Endothelial cell of umbilical vein (primary cell): ENCODE measurements at regions not wholly inside any gene's neighbourhood (a gene's known extent, or its start where the extent isn't known, plus 50 kb on each side); places are given as distances from the start of the nearest gene placed in this dataset.

ENCODE experiments used
- BruUV-seq: library from RNA; stranded (reverse); fragments of 400-500 nt; replicated peaks from 2 replicates; lab custom pipeline; 2021; lab: Mats Ljungman, UMichigan
- CTCF ChIA-PET: fragments of 300-600, 350-600 bp; sonication (Branson Sonifier 250); formaldehyde crosslinking; loops from one replicate; lab custom pipeline; 2021; ENCODE audit warnings: antibody characterized with exemption, inconsistent platforms; lab: Charles Lee
- POLR2A ChIA-PET: fragments of 300-600, 350-600 bp; sonication (Branson Sonifier 250); formaldehyde crosslinking; loops from one replicate; lab custom pipeline; 2021; ENCODE audit warnings: antibody characterized with exemption, inconsistent platforms; lab: Charles Lee
- DNase-seq: peaks from one replicate; pipeline ENCODE4 v3.0.0-alpha.2; 2011; ENCODE audit warnings: low read depth, low spot score
- FAIRE-seq: peaks from 2 replicates; lab custom pipeline; 2011; peaks lifted over from hg19 to GRCh38; lab: Jason Lieb, UNC
- H2AFZ ChIP-seq: 2 replicates; pipeline ENCODE4 v1.6.0; 2012; ENCODE audit warnings: low read depth, low read length, control low read depth, inconsistent platforms
- H3K27ac ChIP-seq: 2 replicates; pipeline ENCODE4 v1.5.1; 2011; ENCODE audit warnings: low read depth, mild to moderate bottlenecking, control low read depth, low read length, moderate library complexity; ENCODE audit not compliant: insufficient read depth
- H3K27me3 ChIP-seq, 2 experiments: 2 replicates each; pipeline versions ENCODE4 v1.6.0 to v1.6.1; 2011; ENCODE audit warnings: low read length in 2 of 2, mixed read lengths in 1 of 2; ENCODE audit not compliant: control insufficient read depth in 2 of 2, insufficient read depth in 2 of 2
- H3K36me3 ChIP-seq, 2 experiments: 2 replicates in 1 of 2; 3 replicates in 1 of 2; pipeline ENCODE4 v1.5.1; 2011; ENCODE audit warnings: low read length in 2 of 2, mild to moderate bottlenecking in 1 of 2, moderate library complexity in 1 of 2; ENCODE audit not compliant: control insufficient read depth in 2 of 2, insufficient read depth in 2 of 2; ENCODE audit errors: extremely low read depth in 1 of 2
- H3K4me1 ChIP-seq: 3 replicates; pipeline ENCODE4 v1.5.1; 2011; ENCODE audit warnings: mild to moderate bottlenecking, low read length; ENCODE audit not compliant: control insufficient read depth, insufficient read depth; ENCODE audit errors: extremely low read depth
- H3K4me2 ChIP-seq: 2 replicates; pipeline ENCODE4 v1.6.1; 2011; ENCODE audit warnings: low read length, control low read depth, mixed read lengths; ENCODE audit not compliant: insufficient read depth
- H3K4me3 ChIP-seq, 3 experiments: fragments of 200-600 bp in 1 of 3; sonication (generic), shearing (Covaris generic) in 1 of 3; replicated peaks in 1 of 3; 2 replicates each; pipeline ENCODE4 v1.5.1; 2011 to 2016; ENCODE audit warnings: control low read depth in 3 of 3, low read length in 3 of 3, mild to moderate bottlenecking in 2 of 3, inconsistent platforms in 1 of 3, low read depth in 1 of 3, moderate library complexity in 1 of 3; ENCODE audit not compliant: insufficient read depth in 1 of 3
- H3K79me2 ChIP-seq: 2 replicates; pipeline ENCODE4 v1.6.0; 2012; ENCODE audit warnings: low read length, inconsistent platforms; ENCODE audit not compliant: control insufficient read depth, insufficient read depth
- H3K9ac ChIP-seq: replicated peaks from 2 replicates; pipeline ENCODE3; 2011; ENCODE audit warnings: low read length, control low read depth; ENCODE audit not compliant: insufficient read depth; ENCODE audit errors: extremely low read depth
- H3K9me1 ChIP-seq: replicated peaks from 3 replicates; pipeline ENCODE4 v1.6.0; 2011; ENCODE audit warnings: mild to moderate bottlenecking, low read length; ENCODE audit not compliant: control insufficient read depth, insufficient read depth; ENCODE audit errors: extremely low read depth
- H3K9me3 ChIP-seq: replicated peaks from 2 replicates; pipeline ENCODE4 v1.5.1; 2012; ENCODE audit warnings: low read length, inconsistent platforms; ENCODE audit not compliant: control insufficient read depth, insufficient read depth
- H4K20me1 ChIP-seq: replicated peaks from 2 replicates; pipeline ENCODE3; 2011; ENCODE audit warnings: mild to moderate bottlenecking, low read length; ENCODE audit not compliant: control insufficient read depth, insufficient read depth; ENCODE audit errors: extremely low read depth
- CTCF ChIP-seq, 2 donors: IDR thresholded peaks; 1 replicate in 1 of 2; 2 replicates in 1 of 2; pipeline ENCODE4 v1.5.1; 2011; ENCODE audit warnings: low read length in 2 of 2, mild to moderate bottlenecking in 2 of 2, moderate library complexity in 2 of 2, control low read depth in 1 of 2, inconsistent platforms in 1 of 2, low read depth in 1 of 2; ENCODE audit not compliant: insufficient read depth in 1 of 2; ENCODE audit errors: extremely low read depth in 1 of 2
- MAX ChIP-seq: IDR thresholded peaks from 2 replicates; pipeline ENCODE4 v1.6.1; 2011; ENCODE audit not compliant: insufficient read depth, insufficient read length
- dilution Hi-C: fragments of 300-500 bp; cut with MboI; formaldehyde crosslinking; loops from one replicate; pipeline ENCODE4 v1.15.0; 2019; ENCODE audit warnings: low sequenced_read_pairs; ENCODE audit not compliant: extremely low pct_ligation_motif_present
- intact Hi-C: fragments of 100-400 bp; cut with micrococcal nuclease; formaldehyde crosslinking; loops from one replicate; pipeline ENCODE4 v1.10.0; 2022

- dilution Hi-C loops = no loop called here
Observed at GRCh38 chr1:87595384-87595781, 266.7 kb downstream of the LMO4 start.

More at GRCh38 chr1:87595384-87595781, 266.7 kb downstream of the LMO4 start:
- Histone ChIP-seq H3K9ac (no peak overlapping the region), H3K4me1 (no peaks in the 10 kb centered on the region), H3K27ac (no peak overlapping the region), H3K36me3 (no peaks in the 10 kb centered on the region), H3K4me3 (no peak overlapping the region), H3K9me1 (no peaks in the 10 kb centered on the region), H3K9me3 (no peaks in the 10 kb centered on the region), H2AFZ (no peak overlapping the region), H3K27me3 (no peaks in the 10 kb centered on the region), H3K79me2 (no peaks in the 10 kb centered on the region), H3K4me2 (no peak overlapping the region), H4K20me1 (no peaks in the 10 kb centered on the region)
- TF ChIP-seq CTCF (IDR thresholded peaks at IDR 0.05; ENCODE audit: extremely low read depth in 1 of 2, insufficient read depth in 1 of 2, low read depth in 1 of 2, low read length in 2 of 2) = no peak
- TF ChIP-seq MAX = no peak
- FAIRE-seq (no peak), DNase-seq (no peak)
- POLR2A ChIA-PET = no interaction called here
- intact Hi-C loops = no loop called here
- BruUV-seq = no TSS peak
- CTCF ChIA-PET = no interaction called here
